HG02870 (cell line): ENCODE measurements at regions not wholly inside any gene's neighbourhood (a gene's known extent, or its start where the extent isn't known, plus 50 kb on each side); places are given as distances from the start of the nearest gene placed in this dataset.
"Not testable (repeated sequence)": the region's sequence is repeated elsewhere in the genome, so short reads cannot be mapped to it uniquely, and the experiment has no call there.

Experiments used
- ATAC-seq: cut with Tn5 transposase; IDR thresholded peaks from one replicate; pipeline ENCODE4 v1.9.1; 2021; ENCODE audit warnings: mild to moderate bottlenecking, moderate library complexity; ENCODE audit not compliant: unreplicated experiment

GRCh38 chr2:90029080-90029428, 1337.6 kb downstream of the RPIA start:
- not testable (repeated sequence) for ATAC-seq

- ATAC-seq, result not testable (repeated sequence)
Measured at GRCh38 chr2:90032269-90032668, 1340.8 kb downstream of the RPIA start.

GRCh38 chr2:90036335-90036734, 1344.9 kb downstream of the RPIA start:
- ATAC-seq, result not testable (repeated sequence)

GRCh38 chr2:90039093-90039492, 1347.6 kb downstream of the RPIA start:
- not testable (repeated sequence) for ATAC-seq

GRCh38 chr2:90047776-90048175, 1356.3 kb downstream of the RPIA start:
- ATAC-seq, result not testable (repeated sequence)

GRCh38 chr2:90052113-90052631, 1360.7 kb downstream of the RPIA start:
- ATAC-seq, result not testable (repeated sequence)

GRCh38 chr2:90069290-90069894, 1377.9 kb downstream of the RPIA start:
- ATAC-seq, result peak; percentile 94

GRCh38 chr2:90076311-90076710, 1384.8 kb downstream of the RPIA start:
- no peak for ATAC-seq

GRCh38 chr2:90077948-90078347, 1386.5 kb downstream of the RPIA start:
- peak; percentile 74 for ATAC-seq

GRCh38 chr2:90079374-90079773, 1387.9 kb downstream of the RPIA start:
- ATAC-seq, result no peak

GRCh38 chr2:90087792-90088191, 1396.3 kb downstream of the RPIA start:
- not testable (repeated sequence) for ATAC-seq

GRCh38 chr2:90093571-90094270, 1402.2 kb downstream of the RPIA start:
- peak; percentile 87 for ATAC-seq

- ATAC-seq, result not testable (repeated sequence)
Measured at GRCh38 chr2:90097617-90098016, 1406.1 kb downstream of the RPIA start.

- ATAC-seq, result not testable (repeated sequence)
Measured at GRCh38 chr2:90105142-90105541, 1413.7 kb downstream of the RPIA start.

- not testable (repeated sequence) for ATAC-seq
Measured at GRCh38 chr2:90123409-90123808, 1431.9 kb downstream of the RPIA start.

GRCh38 chr2:90139046-90139445, 1447.6 kb downstream of the RPIA start:
- ATAC-seq, result not testable (repeated sequence)

GRCh38 chr2:90141558-90141957, 1450.1 kb downstream of the RPIA start:
- not testable (repeated sequence) for ATAC-seq

GRCh38 chr2:90151805-90152204, 1460.3 kb downstream of the RPIA start:
- peak; percentile 62 for ATAC-seq

- ATAC-seq, result not testable (repeated sequence)
Measured at GRCh38 chr2:90170978-90171377, 1479.5 kb downstream of the RPIA start.

- ATAC-seq, result not testable (repeated sequence)
Measured at GRCh38 chr2:90173081-90173480, 1481.6 kb downstream of the RPIA start.

- ATAC-seq, result not testable (repeated sequence)
Measured at GRCh38 chr2:90179591-90179990, 1488.1 kb downstream of the RPIA start.

GRCh38 chr2:90207454-90208058, 1516.1 kb downstream of the RPIA start:
- peak; percentile 88 for ATAC-seq
